HCT116 (cell line): ENCODE measurements at regions not wholly inside any gene's neighbourhood (a gene's known extent, or its start where the extent isn't known, plus 50 kb on each side); places are given as distances from the start of the nearest gene placed in this dataset.

Experiments used
- ATAC-seq: fragments of 200-7000 bp; cut with Tn5 transposase; 2 replicates; pipeline ENCODE4 v1.9.1; 2020; ENCODE audit warnings: mild to moderate bottlenecking, moderate library complexity
- BruUV-seq: library from RNA; stranded (reverse); fragments of 400-500 nt; replicated peaks from 2 replicates; lab custom pipeline; 2021; lab: Mats Ljungman, UMichigan
- CTCF ChIA-PET: fragments of 300-600 bp; sonication (Branson Sonifier 250); formaldehyde crosslinking; loops from one replicate; lab custom pipeline; 2021; ENCODE audit warnings: antibody characterized with exemption; lab: Charles Lee
- POLR2A ChIA-PET: fragments of 300-600, 350-600 bp; sonication (Branson Sonifier 250); formaldehyde crosslinking; loops from one replicate; lab custom pipeline; 2021; ENCODE audit warnings: antibody characterized with exemption; lab: Charles Lee
- RAD21 ChIA-PET, 2 experiments: fragments of 300-600 bp; sonication (Branson Sonifier 250); formaldehyde crosslinking; loops; one replicate each; lab custom pipeline; 2023; ENCODE audit warnings: low total read pairs in 2 of 2; ENCODE audit not compliant: uncharacterized antibody in 2 of 2, unreplicated experiment in 2 of 2, low non-redundant PET in 1 of 2; lab: Charles Lee
- DNase-seq: peaks from one replicate; pipeline ENCODE4 v3.0.0-alpha.2; 2010; ENCODE audit warnings: low read depth, low spot score
- H2AFZ ChIP-seq: fragments of 200-600 bp; shearing (Covaris generic), sonication (generic); 2 replicates; pipeline ENCODE4 v1.6.1; 2017; ENCODE audit warnings: low read depth, mixed run types, mixed read lengths, antibody characterized with exemption, low read length; ENCODE audit not compliant: poor library complexity, severe bottlenecking
- H3K27ac ChIP-seq: 2 replicates; pipeline ENCODE4 v1.5.1; 2012; ENCODE audit warnings: low read depth, low read length
- H3K27me3 ChIP-seq: fragments of 200-600 bp; sonication (generic); 2 replicates; pipeline ENCODE4 v1.6.1; 2016; ENCODE audit warnings: mixed run types, low read length, mixed read lengths; ENCODE audit not compliant: insufficient read depth
- H3K36me3 ChIP-seq, 2 experiments: fragments of 200-500 bp in 1 of 2; fragments of 200-600 bp in 1 of 2; sonication (Bioruptor generic) in 1 of 2; sonication (generic) in 1 of 2; 2 replicates each; pipeline versions ENCODE4 v1.5.1 to v1.6.1; 2014 to 2016; ENCODE audit warnings: low read length in 2 of 2, inconsistent platforms in 1 of 2, mixed read lengths in 1 of 2, mixed run types in 1 of 2; ENCODE audit not compliant: insufficient read depth in 2 of 2, control insufficient read depth in 1 of 2
- H3K4me1 ChIP-seq, 2 experiments: fragments of 200-600 bp in 1 of 2; sonication (generic) in 1 of 2; 2 replicates each; pipeline versions ENCODE4 v1.5.1 to v1.6.1; 2012 to 2017; ENCODE audit warnings: low read length in 2 of 2, inconsistent platforms in 1 of 2, mild to moderate bottlenecking in 1 of 2, mixed read lengths in 1 of 2, mixed run types in 1 of 2, moderate library complexity in 1 of 2; ENCODE audit not compliant: insufficient read depth in 2 of 2, control insufficient read depth in 1 of 2
- H3K4me2 ChIP-seq: fragments of 200-600 bp; sonication (generic); 2 replicates; pipeline ENCODE4 v1.6.1; 2017; ENCODE audit warnings: mixed run types, low read length, mixed read lengths
- H3K4me3 ChIP-seq, 2 experiments: fragments of 200-600 bp in 1 of 2; sonication (generic) in 1 of 2; replicated peaks in 1 of 2; 2 replicates each; pipeline ENCODE4 v1.5.1; 2011 to 2016; ENCODE audit warnings: low read length in 2 of 2, control low read depth in 1 of 2, low read depth in 1 of 2, mild to moderate bottlenecking in 1 of 2, mixed read lengths in 1 of 2, mixed run types in 1 of 2
- H3K79me2 ChIP-seq: fragments of 200-600 bp; sonication (generic); 2 replicates; pipeline ENCODE4 v1.6.1; 2017; ENCODE audit warnings: mild to moderate bottlenecking, mixed run types, low read length, moderate library complexity, mixed read lengths; ENCODE audit not compliant: insufficient read depth
- H3K9ac ChIP-seq: fragments of 200-600 bp; sonication (generic); 2 replicates; pipeline ENCODE4 v1.6.1; 2016; ENCODE audit warnings: low read length, mixed read lengths
- H3K9me2 ChIP-seq: fragments of 200-600 bp; sonication (generic), shearing (Covaris generic); 2 replicates; pipeline ENCODE4 v1.6.1; 2017; ENCODE audit warnings: mixed run types, mild to moderate bottlenecking, moderate library complexity; ENCODE audit not compliant: insufficient read depth
- H3K9me3 ChIP-seq, 2 experiments: fragments of 200-500 bp in 1 of 2; fragments of 200-600 bp in 1 of 2; sonication (Bioruptor generic) in 1 of 2; sonication (generic) in 1 of 2; 2 replicates each; pipeline ENCODE4 v1.6.1; 2014 to 2017; ENCODE audit warnings: low read length in 2 of 2, mixed read lengths in 2 of 2, inconsistent platforms in 1 of 2, low read depth in 1 of 2, mild to moderate bottlenecking in 1 of 2, mixed run types in 1 of 2, moderate library complexity in 1 of 2; ENCODE audit not compliant: control insufficient read depth in 1 of 2, insufficient read depth in 1 of 2
- H4K20me1 ChIP-seq: fragments of 200-600 bp; sonication (generic), shearing (Covaris generic); 2 replicates; pipeline ENCODE4 v1.6.1; 2017; ENCODE audit warnings: mixed run types, mild to moderate bottlenecking, moderate library complexity; ENCODE audit not compliant: insufficient read depth
- CEBPB ChIP-seq: IDR thresholded peaks from 2 replicates; pipeline ENCODE4 v1.6.1; 2012; ENCODE audit warnings: low read depth
- EGR1 ChIP-seq: IDR thresholded peaks from 2 replicates; pipeline ENCODE4 v1.6.1; 2012; ENCODE audit warnings: low read depth
- EZH2 ChIP-seq: fragments of 200-600 bp; sonication (generic); IDR thresholded peaks from 2 replicates; pipeline ENCODE4 v1.6.1; 2017; ENCODE audit warnings: antibody characterized with exemption, mixed run types
- FOSL1 ChIP-seq: IDR thresholded peaks from 2 replicates; pipeline ENCODE4 v1.6.1; 2012; ENCODE audit warnings: low read depth
- JUND ChIP-seq: IDR thresholded peaks from 2 replicates; pipeline ENCODE4 v1.6.1; 2012
- MAX ChIP-seq: IDR thresholded peaks from 2 replicates; pipeline ENCODE4 v1.6.1; 2012
- POLR2A ChIP-seq: IDR thresholded peaks from 2 replicates; pipeline ENCODE4 v1.7.0; 2011; ENCODE audit warnings: borderline replicate concordance; ENCODE audit not compliant: insufficient read depth, insufficient read length; ENCODE audit errors: extremely low read depth
- POLR2AphosphoS5 ChIP-seq: IDR thresholded peaks from 2 replicates; pipeline ENCODE4 v1.6.1; 2011; ENCODE audit warnings: mild to moderate bottlenecking, low read depth, low read length, moderate library complexity
- SP1 ChIP-seq: IDR thresholded peaks from 2 replicates; pipeline ENCODE4 v1.6.1; 2012; ENCODE audit warnings: low read depth
- TCF7L2 ChIP-seq: IDR thresholded peaks from 2 replicates; pipeline ENCODE4 v1.7.0; 2011; ENCODE audit warnings: borderline replicate concordance, inconsistent platforms; ENCODE audit not compliant: insufficient read depth, insufficient read length; ENCODE audit errors: extremely low read depth
- ZFX ChIP-seq: fragments of 450-650 bp; IDR thresholded peaks from 2 replicates; pipeline ENCODE4 v1.6.1; 2017
- ZNF274 ChIP-seq: fragments of 200-500 bp; sonication (Bioruptor generic); IDR thresholded peaks from 2 replicates; pipeline ENCODE4 v1.6.1; 2014; ENCODE audit warnings: mild to moderate bottlenecking, low read depth, low read length, inconsistent platforms
- intact Hi-C: fragments of 100-400 bp; cut with micrococcal nuclease; formaldehyde crosslinking; loops from 2 replicates; pipeline ENCODE4 v1.10.0; 2022
- TF ChIP-seq, protein P1 (sequence below): IDR thresholded peaks from 2 replicates; pipeline ENCODE4 v1.6.1; 2012
- TF ChIP-seq, protein P2 (sequence below): IDR thresholded peaks from 2 replicates; pipeline ENCODE4 v1.6.1; 2011; ENCODE audit warnings: mild to moderate bottlenecking, low read length, moderate library complexity; ENCODE audit not compliant: insufficient replicate concordance; ENCODE audit errors: extremely low read depth
- TF ChIP-seq, protein P3 (sequence below): IDR thresholded peaks from 2 replicates; pipeline ENCODE4 v1.6.1; 2012; ENCODE audit warnings: low read depth

DNA sequence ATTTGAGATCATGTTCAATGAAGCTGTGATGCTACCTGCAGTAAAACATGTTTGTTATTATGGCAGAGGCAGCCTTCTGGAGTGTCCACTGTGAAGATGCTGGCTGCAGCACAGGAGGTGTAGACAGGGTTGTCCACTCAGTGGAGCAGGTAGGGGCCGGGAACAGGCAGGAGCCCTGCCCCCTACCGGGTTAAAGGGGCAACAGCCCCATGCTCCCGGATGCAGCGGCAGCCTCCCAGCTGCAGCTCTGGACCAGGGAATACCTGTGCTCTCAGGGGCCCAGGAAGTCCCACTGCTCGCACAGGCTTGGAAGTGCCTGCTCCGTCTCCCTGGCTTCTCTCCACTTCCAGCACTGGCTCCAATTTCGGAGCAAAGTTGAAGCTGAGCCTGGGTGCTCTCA, 401.6 kb downstream of the FOXG1 start:
- no peaks in the 10 kb centered on the region for H3K79me2 ChIP-seq
- no peaks in the 10 kb centered on the region for H3K36me3 ChIP-seq
- H3K9me2 ChIP-seq: no peaks in the 10 kb centered on the region
- no peaks in the 10 kb centered on the region for H3K27me3 ChIP-seq
- H3K4me1 ChIP-seq: no peaks in the 10 kb centered on the region
- no TSS peak for BruUV-seq
- no peak for DNase-seq
- H3K4me3 ChIP-seq: no peak overlapping the region
- intact Hi-C loops: no loop called here
- H2AFZ ChIP-seq: no peak overlapping the region
- CTCF ChIA-PET: no interaction called here
- no peak for TF ChIP-seq EZH2
- no peak for TF ChIP-seq POLR2AphosphoS5
- TF ChIP-seq EGR1: no peak
- no peak for TF ChIP-seq ZNF274
- TF ChIP-seq, protein P1, sequence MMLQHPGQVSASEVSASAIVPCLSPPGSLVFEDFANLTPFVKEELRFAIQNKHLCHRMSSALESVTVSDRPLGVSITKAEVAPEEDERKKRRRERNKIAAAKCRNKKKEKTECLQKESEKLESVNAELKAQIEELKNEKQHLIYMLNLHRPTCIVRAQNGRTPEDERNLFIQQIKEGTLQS: no peak
- TF ChIP-seq POLR2A: no peak
- no peak for TF ChIP-seq CEBPB
- no peak for TF ChIP-seq ZFX
- no peak for TF ChIP-seq MAX
- TF ChIP-seq SP1: no peak
- no peak for TF ChIP-seq TCF7L2
- TF ChIP-seq, protein P2, sequence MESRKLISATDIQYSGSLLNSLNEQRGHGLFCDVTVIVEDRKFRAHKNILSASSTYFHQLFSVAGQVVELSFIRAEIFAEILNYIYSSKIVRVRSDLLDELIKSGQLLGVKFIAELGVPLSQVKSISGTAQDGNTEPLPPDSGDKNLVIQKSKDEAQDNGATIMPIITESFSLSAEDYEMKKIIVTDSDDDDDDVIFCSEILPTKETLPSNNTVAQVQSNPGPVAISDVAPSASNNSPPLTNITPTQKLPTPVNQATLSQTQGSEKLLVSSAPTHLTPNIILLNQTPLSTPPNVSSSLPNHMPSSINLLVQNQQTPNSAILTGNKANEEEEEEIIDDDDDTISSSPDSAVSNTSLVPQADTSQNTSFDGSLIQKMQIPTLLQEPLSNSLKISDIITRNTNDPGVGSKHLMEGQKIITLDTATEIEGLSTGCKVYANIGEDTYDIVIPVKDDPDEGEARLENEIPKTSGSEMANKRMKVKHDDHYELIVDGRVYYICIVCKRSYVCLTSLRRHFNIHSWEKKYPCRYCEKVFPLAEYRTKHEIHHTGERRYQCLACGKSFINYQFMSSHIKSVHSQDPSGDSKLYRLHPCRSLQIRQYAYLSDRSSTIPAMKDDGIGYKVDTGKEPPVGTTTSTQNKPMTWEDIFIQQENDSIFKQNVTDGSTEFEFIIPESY: no peak
- no peak for TF ChIP-seq JUND
- no peak for TF ChIP-seq FOSL1
- TF ChIP-seq, protein P3, sequence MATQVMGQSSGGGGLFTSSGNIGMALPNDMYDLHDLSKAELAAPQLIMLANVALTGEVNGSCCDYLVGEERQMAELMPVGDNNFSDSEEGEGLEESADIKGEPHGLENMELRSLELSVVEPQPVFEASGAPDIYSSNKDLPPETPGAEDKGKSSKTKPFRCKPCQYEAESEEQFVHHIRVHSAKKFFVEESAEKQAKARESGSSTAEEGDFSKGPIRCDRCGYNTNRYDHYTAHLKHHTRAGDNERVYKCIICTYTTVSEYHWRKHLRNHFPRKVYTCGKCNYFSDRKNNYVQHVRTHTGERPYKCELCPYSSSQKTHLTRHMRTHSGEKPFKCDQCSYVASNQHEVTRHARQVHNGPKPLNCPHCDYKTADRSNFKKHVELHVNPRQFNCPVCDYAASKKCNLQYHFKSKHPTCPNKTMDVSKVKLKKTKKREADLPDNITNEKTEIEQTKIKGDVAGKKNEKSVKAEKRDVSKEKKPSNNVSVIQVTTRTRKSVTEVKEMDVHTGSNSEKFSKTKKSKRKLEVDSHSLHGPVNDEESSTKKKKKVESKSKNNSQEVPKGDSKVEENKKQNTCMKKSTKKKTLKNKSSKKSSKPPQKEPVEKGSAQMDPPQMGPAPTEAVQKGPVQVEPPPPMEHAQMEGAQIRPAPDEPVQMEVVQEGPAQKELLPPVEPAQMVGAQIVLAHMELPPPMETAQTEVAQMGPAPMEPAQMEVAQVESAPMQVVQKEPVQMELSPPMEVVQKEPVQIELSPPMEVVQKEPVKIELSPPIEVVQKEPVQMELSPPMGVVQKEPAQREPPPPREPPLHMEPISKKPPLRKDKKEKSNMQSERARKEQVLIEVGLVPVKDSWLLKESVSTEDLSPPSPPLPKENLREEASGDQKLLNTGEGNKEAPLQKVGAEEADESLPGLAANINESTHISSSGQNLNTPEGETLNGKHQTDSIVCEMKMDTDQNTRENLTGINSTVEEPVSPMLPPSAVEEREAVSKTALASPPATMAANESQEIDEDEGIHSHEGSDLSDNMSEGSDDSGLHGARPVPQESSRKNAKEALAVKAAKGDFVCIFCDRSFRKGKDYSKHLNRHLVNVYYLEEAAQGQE: no peak
- RAD21 ChIA-PET: no interaction called here
- H3K27ac ChIP-seq: no peak overlapping the region
- ATAC-seq: no peak
- no peak overlapping the region for H3K4me2 ChIP-seq
- peaks cover 0 to 23% of the 10 kb centered on the region in 2 experiments; a peak in 2 of 4 replicates for H3K9me3 ChIP-seq
- POLR2A ChIA-PET: no interaction called here
- H3K9ac ChIP-seq: no peak overlapping the region
- no peaks in the 10 kb centered on the region for H4K20me1 ChIP-seq
